ENCODE measurements at regions not wholly inside any gene's neighbourhood (a gene's known extent, or its start where the extent isn't known, plus 50 kb on each side); places are given as distances from the start of the nearest gene placed in this dataset.

- DNase-seq, result no peak
Observed at GRCh38 chr2:16007167-16007934, 67.0 kb downstream of the MYCN start.

GRCh38 chr2:16006537-16007166, 66.3 kb downstream of the MYCN start:
- DNase-seq, result no peak

- DNase-seq, result no peak
Observed at GRCh38 chr2:16005816-16006536, 65.6 kb downstream of the MYCN start.

GRCh38 chr2:16005389-16005788, 65.0 kb downstream of the MYCN start:
- DNase-seq, result no peak

- DNase-seq, result no peak
Observed at GRCh38 chr2:16003809-16004208, 63.5 kb downstream of the MYCN start.

- no peak for DNase-seq
Observed at GRCh38 chr2:16003152-16003551, 62.8 kb downstream of the MYCN start.

GRCh38 chr2:16002575-16002974, 62.2 kb downstream of the MYCN start:
- DNase-seq, result no peak

- no peak for DNase-seq
Observed at GRCh38 chr2:16002144-16002543, 61.8 kb downstream of the MYCN start.

- no peak for DNase-seq
Observed at GRCh38 chr2:16000642-16001041, 60.3 kb downstream of the MYCN start.

- DNase-seq, result no peak
Observed at GRCh38 chr2:15999596-16000469, 59.5 kb downstream of the MYCN start.

GRCh38 chr2:15997728-15998280, 57.5 kb downstream of the MYCN start:
- DNase-seq, result no peak

GRCh38 chr2:15996536-15997423, 56.4 kb downstream of the MYCN start:
- DNase-seq, result no peak
